ENCODE measurements at regions not wholly inside any gene's neighbourhood (a gene's known extent, or its start where the extent isn't known, plus 50 kb on each side); places are given as distances from the start of the nearest gene placed in this dataset.
"Not testable (repeated sequence)": the region's sequence is repeated elsewhere in the genome, so short reads cannot be mapped to it uniquely, and the experiment has no call there.

- CTCF ChIA-PET: no interaction called here
- H3K4me1 Mint-ChIP-seq (ENCODE audit: low read depth): no peaks in the 10 kb centered on the region
- ATAC-seq (no peak), DNase-seq (no peak)
- H3K27me3 Mint-ChIP-seq: no peaks in the 10 kb centered on the region
- no peaks in the 10 kb centered on the region for H3K9me3 Mint-ChIP-seq
- POLR2A ChIA-PET: no interaction called here
- H3K4me3 Mint-ChIP-seq: no peak overlapping the region
- H3K27ac Mint-ChIP-seq: no peak overlapping the region
- H3K36me3 Mint-ChIP-seq (ENCODE audit: low read depth): no peaks in the 10 kb centered on the region
- intact Hi-C loops (cut with micrococcal nuclease): no loop called here
- TF ChIP-seq CTCF (IDR thresholded peaks at IDR 0.05): no peak
Observed at GRCh38 chrX:5695971-5696370, 532.7 kb downstream of the NLGN4X start.

- no peak for TF ChIP-seq CTCF (IDR thresholded peaks at IDR 0.05)
- no peak overlapping the region for H3K4me3 Mint-ChIP-seq
- H3K9me3 Mint-ChIP-seq: no peaks in the 10 kb centered on the region
- no peaks in the 10 kb centered on the region for H3K4me1 Mint-ChIP-seq (ENCODE audit: low read depth)
- H3K36me3 Mint-ChIP-seq (ENCODE audit: low read depth): no peaks in the 10 kb centered on the region
- ChIA-PET CTCF (no interaction called here), POLR2A (no interaction called here)
- intact Hi-C loops (cut with micrococcal nuclease): no loop called here
- H3K27ac Mint-ChIP-seq: no peak overlapping the region
- ATAC-seq (no peak), DNase-seq (no peak)
- H3K27me3 Mint-ChIP-seq: no peaks in the 10 kb centered on the region
Observed at GRCh38 chrX:5683996-5684395, 544.7 kb downstream of the NLGN4X start.

GRCh38 chrX:5681159-5681558, 547.5 kb downstream of the NLGN4X start:
- H3K4me1 Mint-ChIP-seq (ENCODE audit: low read depth): no peaks in the 10 kb centered on the region
- CTCF ChIA-PET: no interaction called here
- no peak for ATAC-seq
- no peak for TF ChIP-seq CTCF (IDR thresholded peaks at IDR 0.05)
- H3K27me3 Mint-ChIP-seq: no peaks in the 10 kb centered on the region
- DNase-seq: no peak
- H3K27ac Mint-ChIP-seq: no peak overlapping the region
- H3K36me3 Mint-ChIP-seq (ENCODE audit: low read depth): no peaks in the 10 kb centered on the region
- H3K9me3 Mint-ChIP-seq: no peaks in the 10 kb centered on the region
- H3K4me3 Mint-ChIP-seq: no peak overlapping the region
- POLR2A ChIA-PET: no interaction called here
- intact Hi-C loops (cut with micrococcal nuclease): no loop called here

- ChIA-PET POLR2A (no interaction called here), CTCF (no interaction called here)
- peaks cover 2% of the 10 kb centered on the region for H3K9me3 Mint-ChIP-seq
- H3K36me3 Mint-ChIP-seq (ENCODE audit: low read depth): no peaks in the 10 kb centered on the region
- no peak overlapping the region for H3K27ac Mint-ChIP-seq
- ATAC-seq (no peak), DNase-seq (no peak)
- no peak for TF ChIP-seq CTCF (IDR thresholded peaks at IDR 0.05)
- intact Hi-C loops (cut with micrococcal nuclease): no loop called here
- no peaks in the 10 kb centered on the region for H3K4me1 Mint-ChIP-seq (ENCODE audit: low read depth)
- no peak overlapping the region for H3K4me3 Mint-ChIP-seq
- H3K27me3 Mint-ChIP-seq: no peaks in the 10 kb centered on the region
Observed at GRCh38 chrX:5674036-5674435, 554.6 kb downstream of the NLGN4X start.

- CTCF ChIA-PET: no interaction called here
- no peaks in the 10 kb centered on the region for H3K4me1 Mint-ChIP-seq (ENCODE audit: low read depth)
- no peak overlapping the region for H3K4me3 Mint-ChIP-seq
- no peak overlapping the region for H3K27ac Mint-ChIP-seq
- ATAC-seq (no peak), DNase-seq (no peak)
- no peak for TF ChIP-seq CTCF (IDR thresholded peaks at IDR 0.05)
- H3K9me3 Mint-ChIP-seq: peaks cover 2% of the 10 kb centered on the region
- POLR2A ChIA-PET: no interaction called here
- no peaks in the 10 kb centered on the region for H3K36me3 Mint-ChIP-seq (ENCODE audit: low read depth)
- no peaks in the 10 kb centered on the region for H3K27me3 Mint-ChIP-seq
- intact Hi-C loops (cut with micrococcal nuclease): no loop called here
Observed at GRCh38 chrX:5672099-5672498, 556.6 kb downstream of the NLGN4X start.

- H3K36me3 Mint-ChIP-seq (ENCODE audit: low read depth); DNase-seq; ATAC-seq; H3K27me3 Mint-ChIP-seq; H3K9me3 Mint-ChIP-seq; CTCF ChIA-PET; H3K27ac Mint-ChIP-seq; H3K4me1 Mint-ChIP-seq (ENCODE audit: low read depth); intact Hi-C loops (cut with micrococcal nuclease); H3K4me3 Mint-ChIP-seq; POLR2A ChIA-PET: not testable (repeated sequence)
Observed at GRCh38 chrX:5666689-5667088, 562.0 kb downstream of the NLGN4X start.
